ENCODE measurements at regions not wholly inside any gene's neighbourhood (a gene's known extent, or its start where the extent isn't known, plus 50 kb on each side); places are given as distances from the start of the nearest gene placed in this dataset.

- Histone ChIP-seq H2AFZ (no peak overlapping the region), H3K79me2 (replicated peaks; ENCODE audit: insufficient read depth) (no peaks in the 10 kb centered on the region), H3K36me3 (ENCODE audit: insufficient read depth) (no peaks in the 10 kb centered on the region), H3K27me3 (ENCODE audit: insufficient read depth) (no peaks in the 10 kb centered on the region), H3F3A (replicated peaks; ENCODE audit: low read depth) (no peaks in the 10 kb centered on the region), H3K9me2 (ENCODE audit: insufficient read depth) (peaks cover 8% of the 10 kb centered on the region), H3K4me1 (ENCODE audit: insufficient read depth) (no peaks in the 10 kb centered on the region), H3K4me2 (no peak overlapping the region), H4K20me1 (replicated peaks; ENCODE audit: insufficient read depth) (no peaks in the 10 kb centered on the region), H3K27ac (ENCODE audit: low read depth) (no peak overlapping the region), H3K4me3 (no peak overlapping the region)
- peaks cover 6% of the 10 kb centered on the region; the same call in 2 of the 3 replicates for H3K9me3 Mint-ChIP-seq
- H3K4me1 Mint-ChIP-seq = no peaks in the 10 kb centered on the region
- H3K27me3 Mint-ChIP-seq (ENCODE audit: insufficient read depth, low read depth, poor library complexity) = no peaks in the 10 kb centered on the region
- TF ChIP-seq REST (IDR thresholded peaks at IDR 0.05; ENCODE audit: unreplicated experiment) (no peak), NANOG (IDR thresholded peaks at IDR 0.05; ENCODE audit: borderline replicate concordance) (no peak), CREB1 (CRISPR knock-in tag; IDR thresholded peaks at IDR 0.05; ENCODE audit: low read depth) (no peak), ETS1 (IDR thresholded peaks at IDR 0.05) (no peak), ZNF331 (CRISPR knock-in tag; IDR thresholded peaks at IDR 0.05; ENCODE audit: low read depth) (no peak), POLR2AphosphoS5 (IDR thresholded peaks at IDR 0.05; ENCODE audit: low read depth) (no peak), EZH2phosphoT487 (IDR thresholded peaks at IDR 0.05; ENCODE audit: unreplicated experiment) (no peak), JUNB (IDR thresholded peaks at IDR 0.05; ENCODE audit: unreplicated experiment) (no peak), CTCF (conservative IDR thresholded peaks at IDR 0.05; ENCODE audit: low read depth in 2 of 2) (no peak), STAT1 (IDR thresholded peaks at IDR 0.05; ENCODE audit: unreplicated experiment) (no peak)
- TF ChIP-seq, protein P1, sequence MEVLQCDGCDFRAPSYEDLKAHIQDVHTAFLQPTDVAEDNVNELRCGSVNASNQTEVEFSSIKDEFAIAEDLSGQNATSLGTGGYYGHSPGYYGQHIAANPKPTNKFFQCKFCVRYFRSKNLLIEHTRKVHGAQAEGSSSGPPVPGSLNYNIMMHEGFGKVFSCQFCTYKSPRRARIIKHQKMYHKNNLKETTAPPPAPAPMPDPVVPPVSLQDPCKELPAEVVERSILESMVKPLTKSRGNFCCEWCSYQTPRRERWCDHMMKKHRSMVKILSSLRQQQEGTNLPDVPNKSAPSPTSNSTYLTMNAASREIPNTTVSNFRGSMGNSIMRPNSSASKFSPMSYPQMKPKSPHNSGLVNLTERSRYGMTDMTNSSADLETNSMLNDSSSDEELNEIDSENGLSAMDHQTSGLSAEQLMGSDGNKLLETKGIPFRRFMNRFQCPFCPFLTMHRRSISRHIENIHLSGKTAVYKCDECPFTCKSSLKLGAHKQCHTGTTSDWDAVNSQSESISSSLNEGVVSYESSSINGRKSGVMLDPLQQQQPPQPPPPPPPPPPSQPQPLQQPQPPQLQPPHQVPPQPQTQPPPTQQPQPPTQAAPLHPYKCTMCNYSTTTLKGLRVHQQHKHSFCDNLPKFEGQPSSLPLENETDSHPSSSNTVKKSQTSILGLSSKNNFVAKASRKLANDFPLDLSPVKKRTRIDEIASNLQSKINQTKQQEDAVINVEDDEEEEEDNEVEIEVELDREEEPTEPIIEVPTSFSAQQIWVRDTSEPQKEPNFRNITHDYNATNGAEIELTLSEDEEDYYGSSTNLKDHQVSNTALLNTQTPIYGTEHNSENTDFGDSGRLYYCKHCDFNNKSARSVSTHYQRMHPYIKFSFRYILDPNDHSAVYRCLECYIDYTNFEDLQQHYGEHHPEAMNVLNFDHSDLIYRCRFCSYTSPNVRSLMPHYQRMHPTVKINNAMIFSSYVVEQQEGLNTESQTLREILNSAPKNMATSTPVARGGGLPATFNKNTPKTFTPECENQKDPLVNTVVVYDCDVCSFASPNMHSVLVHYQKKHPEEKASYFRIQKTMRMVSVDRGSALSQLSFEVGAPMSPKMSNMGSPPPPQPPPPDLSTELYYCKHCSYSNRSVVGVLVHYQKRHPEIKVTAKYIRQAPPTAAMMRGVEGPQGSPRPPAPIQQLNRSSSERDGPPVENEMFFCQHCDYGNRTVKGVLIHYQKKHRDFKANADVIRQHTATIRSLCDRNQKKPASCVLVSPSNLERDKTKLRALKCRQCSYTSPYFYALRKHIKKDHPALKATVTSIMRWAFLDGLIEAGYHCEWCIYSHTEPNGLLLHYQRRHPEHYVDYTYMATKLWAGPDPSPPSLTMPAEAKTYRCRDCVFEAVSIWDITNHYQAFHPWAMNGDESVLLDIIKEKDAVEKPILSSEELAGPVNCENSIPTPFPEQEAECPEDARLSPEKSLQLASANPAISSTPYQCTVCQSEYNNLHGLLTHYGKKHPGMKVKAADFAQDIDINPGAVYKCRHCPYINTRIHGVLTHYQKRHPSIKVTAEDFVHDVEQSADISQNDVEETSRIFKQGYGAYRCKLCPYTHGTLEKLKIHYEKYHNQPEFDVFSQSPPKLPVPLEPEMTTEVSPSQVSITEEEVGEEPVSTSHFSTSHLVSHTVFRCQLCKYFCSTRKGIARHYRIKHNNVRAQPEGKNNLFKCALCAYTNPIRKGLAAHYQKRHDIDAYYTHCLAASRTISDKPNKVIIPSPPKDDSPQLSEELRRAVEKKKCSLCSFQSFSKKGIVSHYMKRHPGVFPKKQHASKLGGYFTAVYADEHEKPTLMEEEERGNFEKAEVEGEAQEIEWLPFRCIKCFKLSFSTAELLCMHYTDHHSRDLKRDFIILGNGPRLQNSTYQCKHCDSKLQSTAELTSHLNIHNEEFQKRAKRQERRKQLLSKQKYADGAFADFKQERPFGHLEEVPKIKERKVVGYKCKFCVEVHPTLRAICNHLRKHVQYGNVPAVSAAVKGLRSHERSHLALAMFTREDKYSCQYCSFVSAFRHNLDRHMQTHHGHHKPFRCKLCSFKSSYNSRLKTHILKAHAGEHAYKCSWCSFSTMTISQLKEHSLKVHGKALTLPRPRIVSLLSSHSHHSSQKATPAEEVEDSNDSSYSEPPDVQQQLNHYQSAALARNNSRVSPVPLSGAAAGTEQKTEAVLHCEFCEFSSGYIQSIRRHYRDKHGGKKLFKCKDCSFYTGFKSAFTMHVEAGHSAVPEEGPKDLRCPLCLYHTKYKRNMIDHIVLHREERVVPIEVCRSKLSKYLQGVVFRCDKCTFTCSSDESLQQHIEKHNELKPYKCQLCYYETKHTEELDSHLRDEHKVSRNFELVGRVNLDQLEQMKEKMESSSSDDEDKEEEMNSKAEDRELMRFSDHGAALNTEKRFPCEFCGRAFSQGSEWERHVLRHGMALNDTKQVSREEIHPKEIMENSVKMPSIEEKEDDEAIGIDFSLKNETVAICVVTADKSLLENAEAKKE (CRISPR knock-in tag; IDR thresholded peaks at IDR 0.05) = no peak
- no peak for ATAC-seq
- DNase-seq (ENCODE audit: low spot score) = no peak
- no peak overlapping the region for H3K4me3 Mint-ChIP-seq
- no peaks in the 10 kb centered on the region for H3K36me3 Mint-ChIP-seq (ENCODE audit: low read depth)
- no peak overlapping the region for H3K27ac Mint-ChIP-seq
Observed at GRCh38 chr15:87686841-87687522, 569.6 kb downstream of the NTRK3 start.
